Astrocyte (in vitro differentiated cells and primary cell): ENCODE measurements at regions not wholly inside any gene's neighbourhood (a gene's known extent, or its start where the extent isn't known, plus 50 kb on each side); places are given as distances from the start of the nearest gene placed in this dataset.

Experiments used
- DNase-seq: peaks from one replicate; pipeline ENCODE4 v3.0.0-alpha.2; 2010; ENCODE audit warnings: low read depth
- FAIRE-seq: peaks from 2 replicates; lab custom pipeline; 2011; peaks lifted over from hg19 to GRCh38; lab: Jason Lieb, UNC
- H2AFZ ChIP-seq: 2 replicates; pipeline ENCODE4 v1.6.0; 2012; ENCODE audit warnings: low read depth, low read length, inconsistent platforms
- H3K27ac ChIP-seq: 2 replicates; pipeline ENCODE4 v1.5.1; 2011; ENCODE audit warnings: low read depth, low read length, inconsistent platforms
- H3K27me3 ChIP-seq: 2 replicates; pipeline ENCODE4 v1.6.0; 2011; ENCODE audit warnings: low read length, inconsistent platforms; ENCODE audit not compliant: insufficient read depth
- H3K36me3 ChIP-seq: 2 replicates; pipeline ENCODE4 v1.5.1; 2011; ENCODE audit warnings: low read length, inconsistent platforms; ENCODE audit not compliant: insufficient read depth
- H3K4me1 ChIP-seq: 2 replicates; pipeline ENCODE4 v1.5.1; 2011; ENCODE audit warnings: low read length, inconsistent platforms; ENCODE audit not compliant: insufficient read depth
- H3K4me2 ChIP-seq: 2 replicates; pipeline ENCODE4 v1.6.0; 2012; ENCODE audit warnings: low read length, inconsistent platforms
- H3K4me3 ChIP-seq: 2 replicates; pipeline ENCODE4 v1.5.1; 2011; ENCODE audit warnings: low read depth, mild to moderate bottlenecking, low read length, inconsistent platforms; ENCODE audit not compliant: insufficient read depth
- H3K79me2 ChIP-seq: 2 replicates; pipeline ENCODE4 v1.6.0; 2012; ENCODE audit warnings: mild to moderate bottlenecking, low read length, inconsistent platforms; ENCODE audit not compliant: insufficient read depth
- H3K9ac ChIP-seq: 2 replicates; pipeline ENCODE4 v1.6.0; 2012; ENCODE audit warnings: mild to moderate bottlenecking, low read length, inconsistent platforms
- H3K9me3 ChIP-seq: 2 replicates; pipeline ENCODE4 v1.5.1; 2012; ENCODE audit warnings: low read depth, mild to moderate bottlenecking, low read length, inconsistent platforms; ENCODE audit not compliant: insufficient read depth
- H4K20me1 ChIP-seq: 2 replicates; pipeline ENCODE4 v1.6.0; 2012; ENCODE audit warnings: low read length, inconsistent platforms; ENCODE audit not compliant: insufficient read depth
- H3K27ac Mint-ChIP-seq: one replicate; pipeline ENCODE4 v1.8.0; 2021; ENCODE audit warnings: mild to moderate bottlenecking, mixed read lengths; ENCODE audit not compliant: unreplicated experiment
- H3K27me3 Mint-ChIP-seq: one replicate; pipeline ENCODE4 v1.8.0; 2021; ENCODE audit warnings: low read depth, mixed read lengths; ENCODE audit not compliant: unreplicated experiment
- H3K36me3 Mint-ChIP-seq: one replicate; pipeline ENCODE4 v1.8.0; 2021; ENCODE audit warnings: low read depth, mixed read lengths; ENCODE audit not compliant: unreplicated experiment
- H3K4me1 Mint-ChIP-seq: one replicate; pipeline ENCODE4 v1.8.0; 2021; ENCODE audit warnings: low read depth, mixed read lengths; ENCODE audit not compliant: unreplicated experiment
- H3K4me3 Mint-ChIP-seq: one replicate; pipeline ENCODE4 v1.8.0; 2021; ENCODE audit warnings: mild to moderate bottlenecking, moderate library complexity, mixed read lengths; ENCODE audit not compliant: unreplicated experiment
- H3K9me3 Mint-ChIP-seq: one replicate; pipeline ENCODE4 v1.8.0; 2021; ENCODE audit warnings: mild to moderate bottlenecking, mixed read lengths; ENCODE audit not compliant: unreplicated experiment
- CTCF ChIP-seq: IDR thresholded peaks from 2 replicates; pipeline ENCODE4 v1.5.1; 2011; ENCODE audit warnings: low read depth, mild to moderate bottlenecking, inconsistent platforms, low read length, moderate library complexity; ENCODE audit not compliant: insufficient read depth
- EZH2 ChIP-seq: IDR thresholded peaks from 2 replicates; pipeline ENCODE4 v1.6.1; 2012; ENCODE audit warnings: mild to moderate bottlenecking, low read length, inconsistent platforms; ENCODE audit not compliant: insufficient read depth

GRCh38 chr4:10369517-10369916, 87.7 kb downstream of the ZNF518B start:
- no peaks in the 10 kb centered on the region for H3K36me3 ChIP-seq
- TF ChIP-seq EZH2 (no peak), CTCF (no peak)
- H3K4me2 ChIP-seq = no peak overlapping the region
- Mint-ChIP-seq H3K36me3 (no peaks in the 10 kb centered on the region), H3K9me3 (peaks cover 10% of the 10 kb centered on the region), H3K4me3 (no peak overlapping the region), H3K27ac (no peak overlapping the region), H3K4me1 (peaks cover 35% of the 10 kb centered on the region), H3K27me3 (no peaks in the 10 kb centered on the region)
- no peak for FAIRE-seq
- DNase-seq = no peak
- H3K79me2 ChIP-seq = no peaks in the 10 kb centered on the region
- H4K20me1 ChIP-seq = no peaks in the 10 kb centered on the region
- H3K27me3 ChIP-seq = no peaks in the 10 kb centered on the region
- H3K4me3 ChIP-seq = no peak overlapping the region
- no peaks in the 10 kb centered on the region for H3K9me3 ChIP-seq
- H3K9ac ChIP-seq = no peak overlapping the region
- H2AFZ ChIP-seq = no peak overlapping the region
- no peak overlapping the region for H3K27ac ChIP-seq
- no peaks in the 10 kb centered on the region for H3K4me1 ChIP-seq

GRCh38 chr4:10366628-10367027, 90.6 kb downstream of the ZNF518B start:
- Histone ChIP-seq H3K4me2 (no peak overlapping the region), H3K9me3 (no peaks in the 10 kb centered on the region), H3K79me2 (no peaks in the 10 kb centered on the region), H3K4me3 (no peak overlapping the region), H2AFZ (no peak overlapping the region), H3K9ac (no peak overlapping the region), H3K36me3 (no peaks in the 10 kb centered on the region), H3K27ac (no peak overlapping the region), H4K20me1 (no peaks in the 10 kb centered on the region), H3K27me3 (no peaks in the 10 kb centered on the region), H3K4me1 (no peaks in the 10 kb centered on the region)
- FAIRE-seq = no peak
- H3K4me1 Mint-ChIP-seq = peaks cover 24% of the 10 kb centered on the region
- TF ChIP-seq EZH2 (no peak), CTCF (no peak)
- no peak for DNase-seq
- H3K27ac Mint-ChIP-seq = no peak overlapping the region
- peaks cover 7% of the 10 kb centered on the region for H3K9me3 Mint-ChIP-seq
- no peak overlapping the region for H3K4me3 Mint-ChIP-seq
- H3K36me3 Mint-ChIP-seq = no peaks in the 10 kb centered on the region
- peaks cover 13% of the 10 kb centered on the region for H3K27me3 Mint-ChIP-seq

- H2AFZ ChIP-seq = no peak overlapping the region
- H3K36me3 ChIP-seq = no peaks in the 10 kb centered on the region
- no peaks in the 10 kb centered on the region for H4K20me1 ChIP-seq
- no peaks in the 10 kb centered on the region for H3K36me3 Mint-ChIP-seq
- TF ChIP-seq CTCF (no peak), EZH2 (no peak)
- H3K4me3 ChIP-seq = no peak overlapping the region
- H3K4me1 Mint-ChIP-seq = peaks cover 12% of the 10 kb centered on the region
- DNase-seq (no peak), FAIRE-seq (no peak)
- H3K27me3 ChIP-seq = no peaks in the 10 kb centered on the region
- H3K9me3 Mint-ChIP-seq = peaks cover 7% of the 10 kb centered on the region
- no peak overlapping the region for H3K4me2 ChIP-seq
- H3K79me2 ChIP-seq = no peaks in the 10 kb centered on the region
- H3K27ac ChIP-seq = no peak overlapping the region
- H3K4me3 Mint-ChIP-seq = no peak overlapping the region
- no peaks in the 10 kb centered on the region for H3K4me1 ChIP-seq
- H3K27me3 Mint-ChIP-seq = peaks cover 13% of the 10 kb centered on the region
- no peaks in the 10 kb centered on the region for H3K9me3 ChIP-seq
- no peak overlapping the region for H3K27ac Mint-ChIP-seq
- no peak overlapping the region for H3K9ac ChIP-seq
Observed at GRCh38 chr4:10364194-10364593, 93.0 kb downstream of the ZNF518B start.
